ENCODE measurements at regions not wholly inside any gene's neighbourhood (a gene's known extent, or its start where the extent isn't known, plus 50 kb on each side); places are given as distances from the start of the nearest gene placed in this dataset.

DNA sequence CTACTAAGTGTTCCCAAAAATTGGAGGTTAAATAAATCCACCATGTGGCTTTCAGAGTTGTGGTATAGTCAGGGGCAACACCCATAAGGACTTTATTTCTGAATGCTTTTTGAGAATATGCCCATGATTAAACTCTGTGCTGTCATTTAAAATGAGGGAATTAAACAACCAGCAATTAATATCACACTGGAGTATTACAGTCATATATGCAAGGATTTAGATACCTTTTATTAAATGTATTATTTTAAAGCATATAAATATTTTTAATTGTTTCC is 227.6 kb downstream of the ZPLD1 start:
- Mint-ChIP-seq H3K9me3 (no peaks in the 10 kb centered on the region), H3K4me3 (no peak overlapping the region), H3K27me3 (ENCODE audit: low read depth, poor library complexity) (peaks cover 15% of the 10 kb centered on the region)

DNA sequence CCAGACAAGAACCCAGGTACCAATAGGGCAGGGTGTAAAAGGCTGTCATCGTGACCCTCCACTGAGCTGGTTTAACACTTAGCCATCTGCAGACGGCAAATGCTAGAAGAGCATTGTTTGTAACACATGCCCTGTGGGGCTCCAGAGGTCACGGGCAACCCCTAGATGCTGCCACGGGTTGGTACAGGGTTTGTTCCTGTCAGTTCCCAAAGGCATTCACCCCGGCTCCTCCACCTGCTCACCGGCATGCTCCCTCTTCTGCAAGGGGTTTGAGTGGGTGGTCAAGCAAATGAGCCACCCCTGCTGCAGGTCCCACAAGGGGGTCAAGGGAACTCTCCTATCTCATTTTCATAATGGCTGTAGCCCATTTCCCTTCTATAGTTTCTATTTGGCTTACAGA is 229.3 kb downstream of the ZPLD1 start:
- H3K36me3 Mint-ChIP-seq (ENCODE audit: low read depth) = no peaks in the 10 kb centered on the region
- no peak overlapping the region for H3K4me3 Mint-ChIP-seq
- H3K4me1 Mint-ChIP-seq = peaks cover 7% of the 10 kb centered on the region
- H3K9me3 Mint-ChIP-seq = no peaks in the 10 kb centered on the region
- TF ChIP-seq, protein P1, sequence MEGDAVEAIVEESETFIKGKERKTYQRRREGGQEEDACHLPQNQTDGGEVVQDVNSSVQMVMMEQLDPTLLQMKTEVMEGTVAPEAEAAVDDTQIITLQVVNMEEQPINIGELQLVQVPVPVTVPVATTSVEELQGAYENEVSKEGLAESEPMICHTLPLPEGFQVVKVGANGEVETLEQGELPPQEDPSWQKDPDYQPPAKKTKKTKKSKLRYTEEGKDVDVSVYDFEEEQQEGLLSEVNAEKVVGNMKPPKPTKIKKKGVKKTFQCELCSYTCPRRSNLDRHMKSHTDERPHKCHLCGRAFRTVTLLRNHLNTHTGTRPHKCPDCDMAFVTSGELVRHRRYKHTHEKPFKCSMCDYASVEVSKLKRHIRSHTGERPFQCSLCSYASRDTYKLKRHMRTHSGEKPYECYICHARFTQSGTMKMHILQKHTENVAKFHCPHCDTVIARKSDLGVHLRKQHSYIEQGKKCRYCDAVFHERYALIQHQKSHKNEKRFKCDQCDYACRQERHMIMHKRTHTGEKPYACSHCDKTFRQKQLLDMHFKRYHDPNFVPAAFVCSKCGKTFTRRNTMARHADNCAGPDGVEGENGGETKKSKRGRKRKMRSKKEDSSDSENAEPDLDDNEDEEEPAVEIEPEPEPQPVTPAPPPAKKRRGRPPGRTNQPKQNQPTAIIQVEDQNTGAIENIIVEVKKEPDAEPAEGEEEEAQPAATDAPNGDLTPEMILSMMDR (IDR thresholded peaks at IDR 0.05) = no peak
- H3K27me3 Mint-ChIP-seq (ENCODE audit: low read depth, poor library complexity) = peaks cover 10% of the 10 kb centered on the region
- H3K27ac Mint-ChIP-seq = no peak overlapping the region
- no peak for DNase-seq

More for the DNA sequence above, 227.6 kb downstream of the ZPLD1 start:
- Mint-ChIP-seq H3K27ac (no peak overlapping the region), H3K4me1 (peaks cover 7% of the 10 kb centered on the region), H3K36me3 (ENCODE audit: low read depth) (no peaks in the 10 kb centered on the region)
- no peak for DNase-seq
- TF ChIP-seq, protein P1 (IDR thresholded peaks at IDR 0.05) = no peak

DNA sequence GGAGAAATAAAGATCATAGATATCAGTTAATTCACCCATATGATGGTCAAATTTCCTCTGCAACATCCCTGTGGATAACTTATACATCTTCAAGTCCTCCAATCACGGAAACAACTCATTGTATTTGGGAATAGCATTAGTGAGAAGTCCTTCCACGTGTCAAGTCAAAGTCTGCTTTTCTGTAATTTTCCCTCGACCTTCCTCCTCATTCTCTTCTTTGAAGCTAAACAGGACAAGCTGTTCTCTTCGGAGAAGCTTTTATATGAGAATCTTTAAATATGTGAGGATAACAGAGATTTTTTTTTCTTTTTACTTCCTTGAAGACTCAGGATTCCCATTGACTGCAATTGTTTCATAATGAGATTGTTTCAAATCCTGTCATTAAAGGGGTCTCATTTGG is 230.4 kb downstream of the ZPLD1 start:
- H3K27ac Mint-ChIP-seq = no peak overlapping the region
- H3K4me3 Mint-ChIP-seq = no peak overlapping the region
- TF ChIP-seq, protein P1 (IDR thresholded peaks at IDR 0.05) = no peak
- DNase-seq = no peak
- no peaks in the 10 kb centered on the region for H3K9me3 Mint-ChIP-seq
- H3K27me3 Mint-ChIP-seq (ENCODE audit: low read depth, poor library complexity) = peaks cover 7% of the 10 kb centered on the region
- peaks cover 7% of the 10 kb centered on the region for H3K4me1 Mint-ChIP-seq
- no peaks in the 10 kb centered on the region for H3K36me3 Mint-ChIP-seq (ENCODE audit: low read depth)

DNA sequence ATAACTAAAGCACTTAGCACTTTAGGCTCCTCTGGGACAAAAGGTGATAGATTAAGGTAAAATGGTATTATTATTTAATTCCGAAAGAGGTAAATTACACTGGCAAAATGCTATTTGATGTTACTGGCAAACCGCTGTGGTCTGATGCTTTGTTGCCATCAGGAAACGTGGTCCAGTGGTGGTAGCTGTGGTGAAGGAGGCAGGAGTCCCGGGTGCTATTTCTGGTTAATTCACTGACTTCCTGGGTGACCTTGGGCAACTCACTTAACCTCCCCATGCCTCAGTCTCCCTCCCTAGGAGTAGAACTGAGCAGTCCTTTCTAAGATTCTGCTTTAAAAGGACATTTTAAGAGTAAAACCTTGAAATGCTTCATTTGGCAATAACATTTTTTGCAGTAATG is 233.4 kb downstream of the ZPLD1 start:
- Mint-ChIP-seq H3K27ac (no peak overlapping the region), H3K4me1 (peaks cover 26% of the 10 kb centered on the region), H3K4me3 (no peak overlapping the region), H3K9me3 (no peaks in the 10 kb centered on the region), H3K27me3 (ENCODE audit: low read depth, poor library complexity) (peaks cover 7% of the 10 kb centered on the region), H3K36me3 (ENCODE audit: low read depth) (no peaks in the 10 kb centered on the region)
- TF ChIP-seq, protein P1 (IDR thresholded peaks at IDR 0.05) = no peak
- no peak for DNase-seq

DNA sequence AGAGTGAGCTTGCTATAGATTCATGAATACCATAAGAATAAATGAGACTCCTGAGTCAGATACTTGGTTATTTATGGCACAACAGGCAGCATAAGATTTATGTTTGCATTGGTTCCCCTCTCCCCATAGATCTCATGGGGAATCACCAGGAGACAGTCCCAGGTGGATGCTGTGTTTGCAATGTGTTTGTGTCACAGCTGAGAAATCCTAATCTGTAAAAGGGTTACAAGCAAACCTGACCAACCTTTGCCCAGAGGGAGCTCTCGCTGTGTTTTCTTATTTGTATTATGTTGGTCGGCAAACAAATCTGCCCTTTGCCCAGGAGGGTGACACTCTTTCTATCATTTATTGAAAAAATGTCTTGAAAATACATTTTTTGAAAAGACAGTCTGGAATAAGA is 236.2 kb downstream of the ZPLD1 start:
- DNase-seq = no peak
- TF ChIP-seq, protein P1 (IDR thresholded peaks at IDR 0.05) = no peak
- Mint-ChIP-seq H3K36me3 (ENCODE audit: low read depth) (no peaks in the 10 kb centered on the region), H3K4me1 (peaks cover 34% of the 10 kb centered on the region), H3K4me3 (no peak overlapping the region), H3K27ac (no peak overlapping the region), H3K27me3 (ENCODE audit: low read depth, poor library complexity) (no peaks in the 10 kb centered on the region), H3K9me3 (no peaks in the 10 kb centered on the region)

DNA sequence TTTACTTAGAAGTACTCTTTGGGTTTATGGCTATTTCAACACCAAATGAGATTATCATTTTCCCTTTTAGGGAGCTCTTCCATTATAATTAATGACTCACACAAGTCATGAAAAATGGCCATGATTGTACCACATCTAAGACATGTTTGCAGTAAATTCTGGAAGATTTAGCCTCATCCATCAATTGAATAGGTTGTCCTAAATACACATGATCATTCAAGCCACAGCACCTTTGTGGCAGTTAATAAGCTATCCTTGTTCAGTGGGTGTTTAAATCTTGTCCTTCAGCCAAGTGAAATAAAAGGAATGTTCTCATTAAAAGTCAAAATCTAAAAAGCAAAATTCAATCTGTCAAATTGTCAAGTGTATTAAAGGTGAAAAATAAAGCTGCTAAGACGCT is 237.5 kb downstream of the ZPLD1 start:
- DNase-seq = no peak
- TF ChIP-seq, protein P1 (IDR thresholded peaks at IDR 0.05) = no peak
- H3K27ac Mint-ChIP-seq = no peak overlapping the region
- peaks cover 27% of the 10 kb centered on the region for H3K4me1 Mint-ChIP-seq
- no peaks in the 10 kb centered on the region for H3K36me3 Mint-ChIP-seq (ENCODE audit: low read depth)
- H3K9me3 Mint-ChIP-seq = no peaks in the 10 kb centered on the region
- H3K4me3 Mint-ChIP-seq = no peak overlapping the region
- no peaks in the 10 kb centered on the region for H3K27me3 Mint-ChIP-seq (ENCODE audit: low read depth, poor library complexity)
